Globus pallidus (tissue), 1 donor: ENCODE measurements at regions not wholly inside any gene's neighbourhood (a gene's known extent, or its start where the extent isn't known, plus 50 kb on each side); places are given as distances from the start of the nearest gene placed in this dataset.
A peak's percentile ranks its signal among the peaks of the same experiment; 100 is the strongest.

ENCODE experiments used
- DNase-seq: peaks from one replicate; pipeline ENCODE4 v3.0.0-alpha.2; 2015; ENCODE audit warnings: low spot score

GRCh38 chr2:19719540-19719939 lies 182.2 kb downstream of the TTC32 start:
- DNase-seq = no peak

- no peak for DNase-seq
Measured at GRCh38 chr2:19717446-19717845, 184.3 kb downstream of the TTC32 start.

GRCh38 chr2:19714926-19715325 lies 186.9 kb downstream of the TTC32 start:
- DNase-seq = no peak

- DNase-seq = no peak
Measured at GRCh38 chr2:19712850-19713249, 188.9 kb downstream of the TTC32 start.

- peak; percentile 38 for DNase-seq
Measured at GRCh38 chr2:19711470-19712372, 190.1 kb downstream of the TTC32 start.

- no peak for DNase-seq
Measured at GRCh38 chr2:19710230-19710629, 191.6 kb downstream of the TTC32 start.

- no peak for DNase-seq
Measured at GRCh38 chr2:19709553-19709952, 192.2 kb downstream of the TTC32 start.

- no peak for DNase-seq
Measured at GRCh38 chr2:19708776-19709175, 193.0 kb downstream of the TTC32 start.

GRCh38 chr2:19706332-19706731 lies 195.5 kb downstream of the TTC32 start:
- DNase-seq = no peak

GRCh38 chr2:19702267-19702666 lies 199.5 kb downstream of the TTC32 start:
- no peak for DNase-seq

- no peak for DNase-seq
Measured at GRCh38 chr2:19700861-19701585, 200.8 kb downstream of the TTC32 start.

GRCh38 chr2:19697131-19697530 lies 204.7 kb downstream of the TTC32 start:
- no peak for DNase-seq

GRCh38 chr2:19695706-19696105 lies 206.1 kb downstream of the TTC32 start:
- DNase-seq = no peak

GRCh38 chr2:19691892-19692291 lies 209.9 kb downstream of the TTC32 start:
- no peak for DNase-seq

- DNase-seq = no peak
Measured at GRCh38 chr2:19690429-19690828, 211.4 kb downstream of the TTC32 start.

- DNase-seq = no peak
Measured at GRCh38 chr2:19689646-19690168, 212.1 kb downstream of the TTC32 start.

GRCh38 chr2:19688059-19688458 lies 213.7 kb downstream of the TTC32 start:
- DNase-seq = no peak

- no peak for DNase-seq
Measured at GRCh38 chr2:19687017-19687659, 214.6 kb downstream of the TTC32 start.

GRCh38 chr2:19686439-19686838 lies 215.3 kb downstream of the TTC32 start:
- DNase-seq = no peak

- DNase-seq = no peak
Measured at GRCh38 chr2:19685731-19686130, 216.1 kb downstream of the TTC32 start.

GRCh38 chr2:19684516-19684915 lies 217.3 kb downstream of the TTC32 start:
- DNase-seq = no peak

- no peak for DNase-seq
Measured at GRCh38 chr2:19683556-19683955, 218.2 kb downstream of the TTC32 start.

- no peak for DNase-seq
Measured at GRCh38 chr2:19682493-19682892, 219.3 kb downstream of the TTC32 start.
